HG02798 (cell line): ENCODE measurements at regions not wholly inside any gene's neighbourhood (a gene's known extent, or its start where the extent isn't known, plus 50 kb on each side); places are given as distances from the start of the nearest gene placed in this dataset.
"Not testable (repeated sequence)": the region's sequence is repeated elsewhere in the genome, so short reads cannot be mapped to it uniquely, and the experiment has no call there.

ENCODE experiments used
- ATAC-seq: cut with Tn5 transposase; IDR thresholded peaks from one replicate; pipeline ENCODE4 v1.9.1; 2021; ENCODE audit warnings: mild to moderate bottlenecking; ENCODE audit not compliant: unreplicated experiment, poor library complexity

- ATAC-seq: no peak
Observed at GRCh38 chr2:172313715-172314341, 113.6 kb upstream of the ITGA6 start.

GRCh38 chr2:172315070-172315469, 112.3 kb upstream of the ITGA6 start:
- ATAC-seq: not testable (repeated sequence)

- no peak for ATAC-seq
Observed at GRCh38 chr2:172322049-172322448, 105.3 kb upstream of the ITGA6 start.

GRCh38 chr2:172323256-172323655, 104.1 kb upstream of the ITGA6 start:
- no peak for ATAC-seq

DNA sequence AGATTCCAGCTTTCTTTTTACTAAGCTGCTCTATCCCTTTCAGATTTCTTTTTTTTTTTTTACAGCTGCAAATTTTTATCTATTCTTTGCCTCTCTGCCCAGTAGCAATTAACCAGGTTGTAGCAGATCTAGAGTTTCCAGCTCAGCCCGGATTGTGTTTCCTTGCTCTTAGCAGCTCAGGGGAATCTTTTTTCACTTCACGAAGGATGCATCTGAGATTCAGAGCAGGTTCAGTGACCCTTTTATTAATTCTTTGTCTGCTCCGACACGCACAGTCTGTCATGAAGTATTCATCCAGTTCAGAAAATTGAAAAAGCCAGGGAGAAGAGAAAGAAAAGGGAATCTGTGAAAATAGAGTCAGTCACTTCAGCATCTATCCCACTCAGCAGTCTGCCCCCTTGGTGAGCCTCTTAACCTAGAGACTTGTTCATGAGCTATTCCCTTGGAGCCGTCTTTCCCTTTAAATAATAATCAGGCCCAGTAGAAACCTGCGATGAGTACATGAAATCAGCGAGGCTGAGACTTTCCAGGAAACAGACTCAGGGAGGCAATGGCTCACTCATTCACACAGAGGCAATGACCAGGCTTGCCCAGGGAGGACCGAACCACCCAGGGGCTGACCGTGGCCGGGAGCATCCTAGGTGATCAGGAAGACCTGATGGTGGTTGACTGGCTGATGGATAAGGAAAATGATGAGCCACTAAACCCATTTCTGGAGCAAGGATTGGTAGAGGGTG, 103.4 kb upstream of the ITGA6 start:
- no peak for ATAC-seq

- ATAC-seq: no peak
Observed at GRCh38 chr2:172326211-172326509, 101.2 kb upstream of the ITGA6 start.

DNA sequence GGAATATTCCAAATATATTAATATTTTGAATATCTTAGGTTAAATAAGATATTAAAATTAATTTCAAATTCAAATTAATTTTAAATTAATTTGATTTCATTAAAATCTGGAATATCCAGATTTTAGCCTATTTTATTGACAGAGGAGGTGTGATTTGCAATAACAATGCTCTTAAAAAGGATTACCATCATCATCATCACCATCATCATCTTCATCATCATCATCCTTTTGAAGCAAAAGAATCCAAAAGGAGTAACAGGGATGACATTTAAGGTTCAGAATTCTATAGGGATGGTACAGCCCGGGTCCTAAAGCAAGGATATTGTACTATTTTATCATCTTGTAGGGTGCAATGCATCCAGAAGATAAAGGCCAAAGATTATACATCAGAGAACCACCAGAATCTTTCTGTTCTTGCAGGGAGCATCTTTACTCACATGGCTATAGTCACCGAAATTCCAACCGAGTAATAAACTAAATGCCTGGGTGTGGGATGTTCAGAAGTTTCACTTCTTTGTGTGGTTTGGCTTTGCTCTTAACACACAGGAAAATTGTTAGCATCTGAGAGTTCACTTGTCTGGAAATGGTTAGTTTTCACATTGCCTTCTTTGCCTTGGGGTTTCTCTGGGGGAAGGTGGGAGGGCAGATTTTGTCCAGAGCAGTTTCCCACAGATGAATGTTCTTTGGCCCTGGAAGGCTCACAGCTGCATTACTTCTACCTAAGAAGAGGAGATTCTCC, 99.1 kb upstream of the ITGA6 start:
- no peak for ATAC-seq

GRCh38 chr2:172329416-172329773, 98.0 kb upstream of the ITGA6 start:
- ATAC-seq: no peak

DNA sequence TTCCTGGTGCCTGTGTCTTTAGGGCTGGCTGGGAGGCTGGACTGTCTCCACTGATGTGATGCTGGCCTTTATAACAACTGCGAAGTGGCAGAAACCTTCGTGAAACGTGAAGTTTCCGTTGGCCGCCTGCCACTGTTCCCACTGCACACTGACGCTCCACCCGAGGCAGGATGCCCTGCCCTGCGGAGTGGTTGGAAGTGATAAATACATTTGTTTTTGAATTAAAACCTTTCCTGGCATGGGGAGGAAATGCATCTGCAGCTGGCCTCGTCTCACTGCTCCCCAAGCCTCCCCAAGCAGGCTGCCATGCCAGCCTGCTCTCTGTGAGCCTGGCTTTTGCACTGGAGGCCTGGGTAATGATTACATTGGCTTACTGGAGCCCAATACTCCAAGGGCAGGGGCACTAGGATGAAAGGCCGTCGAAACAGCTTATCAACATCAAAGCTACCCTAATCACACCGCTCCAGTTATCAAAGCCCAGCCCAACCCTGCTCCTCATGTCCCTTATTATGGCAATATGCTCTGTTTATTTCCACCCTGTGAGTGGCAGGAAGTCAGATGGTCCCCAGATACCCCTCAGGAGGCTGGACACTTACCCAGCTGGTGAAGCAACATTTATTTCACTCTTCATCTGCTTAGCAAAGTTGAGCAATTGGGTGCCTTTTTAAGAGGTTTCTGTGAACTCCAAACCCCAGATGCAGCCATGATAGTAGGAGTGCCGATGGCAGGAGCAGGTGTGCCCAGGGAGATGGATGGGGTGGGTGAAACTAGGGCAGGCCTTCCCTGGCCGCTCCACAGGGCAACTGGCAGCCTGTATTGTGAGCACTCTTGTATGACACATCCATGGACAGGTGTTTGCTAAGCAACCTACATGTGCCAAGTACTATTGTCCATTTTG, 97.4 kb upstream of the ITGA6 start:
- ATAC-seq: no peak

DNA sequence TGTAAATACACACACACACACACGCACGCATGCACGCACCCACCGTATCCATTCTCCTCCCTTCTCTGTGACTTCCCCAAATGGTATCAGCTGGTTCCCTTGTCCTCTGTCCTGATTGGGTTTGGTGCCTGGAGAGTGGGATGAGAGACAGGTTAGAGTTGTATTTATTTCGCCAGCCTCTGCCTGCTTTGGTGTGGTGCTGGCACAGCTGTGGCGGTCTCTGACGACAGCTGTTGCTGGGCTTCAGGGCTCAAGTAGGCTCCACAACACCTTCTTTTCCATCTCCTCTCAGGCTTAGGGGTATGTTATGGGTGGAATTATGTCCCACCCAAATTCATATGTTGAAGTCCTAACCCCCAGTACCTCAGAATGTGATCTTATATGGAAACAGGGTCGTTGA, 94.9 kb upstream of the ITGA6 start:
- ATAC-seq: no peak

- no peak for ATAC-seq
Observed at GRCh38 chr2:172333235-172333977, 94.0 kb upstream of the ITGA6 start.

DNA sequence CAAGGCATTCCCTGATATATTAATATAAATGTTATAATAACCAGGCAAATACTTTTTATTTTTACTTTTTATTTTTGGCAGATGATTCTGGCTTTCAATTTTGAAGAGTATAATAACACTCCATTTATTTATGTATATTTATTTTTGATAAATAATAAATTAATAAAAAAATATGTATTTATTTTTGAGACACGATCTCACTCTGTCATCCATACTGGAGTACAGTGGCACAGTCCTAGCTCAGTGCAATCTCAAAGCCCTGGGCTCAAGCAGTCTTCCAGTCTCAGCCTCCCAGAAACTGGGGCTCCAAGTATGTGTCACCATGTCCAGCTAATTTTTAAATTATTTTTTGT, 93.4 kb upstream of the ITGA6 start:
- no peak for ATAC-seq

- ATAC-seq: no peak
Observed at GRCh38 chr2:172334988-172335387, 92.4 kb upstream of the ITGA6 start.

DNA sequence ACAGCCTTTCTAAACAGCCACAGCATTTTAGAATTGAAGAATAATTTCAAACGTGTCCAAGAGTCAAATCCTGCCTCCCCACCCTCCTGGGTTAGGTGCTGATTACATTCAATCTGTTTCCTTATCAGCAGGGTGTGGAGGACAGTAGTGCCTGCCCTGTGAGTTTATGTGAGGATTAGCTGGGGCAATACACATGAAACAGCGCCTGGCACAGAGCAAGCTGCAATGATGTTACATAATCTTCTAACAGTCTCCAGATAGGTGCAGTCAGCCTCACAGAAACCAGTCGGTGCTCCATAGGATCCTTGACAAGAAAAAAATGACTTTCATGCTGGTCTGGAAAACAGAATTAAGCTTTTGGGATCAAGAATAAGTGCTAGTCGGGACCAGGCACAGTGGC, 91.7 kb upstream of the ITGA6 start:
- no peak for ATAC-seq

DNA sequence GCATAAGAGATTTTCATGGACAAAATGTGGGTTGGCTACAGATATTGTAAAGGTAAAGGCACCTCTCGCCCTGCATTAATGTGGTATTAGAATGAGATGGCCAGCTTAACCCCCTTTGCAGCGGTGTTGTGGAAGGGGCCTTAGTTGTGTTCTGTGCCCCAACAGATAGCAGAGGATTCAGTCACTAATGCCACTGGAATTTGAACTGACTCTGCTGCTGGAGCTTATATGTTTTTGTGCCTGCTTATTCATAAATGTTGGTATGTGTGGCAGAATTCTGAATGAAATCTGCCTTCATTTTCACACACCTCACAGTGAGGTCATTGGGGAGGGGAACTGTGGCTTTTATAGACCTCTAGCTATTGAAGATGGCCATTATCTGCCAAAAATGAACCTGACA, 90.7 kb upstream of the ITGA6 start:
- ATAC-seq: no peak

- ATAC-seq: no peak
Observed at GRCh38 chr2:172339371-172340010, 87.9 kb upstream of the ITGA6 start.

DNA sequence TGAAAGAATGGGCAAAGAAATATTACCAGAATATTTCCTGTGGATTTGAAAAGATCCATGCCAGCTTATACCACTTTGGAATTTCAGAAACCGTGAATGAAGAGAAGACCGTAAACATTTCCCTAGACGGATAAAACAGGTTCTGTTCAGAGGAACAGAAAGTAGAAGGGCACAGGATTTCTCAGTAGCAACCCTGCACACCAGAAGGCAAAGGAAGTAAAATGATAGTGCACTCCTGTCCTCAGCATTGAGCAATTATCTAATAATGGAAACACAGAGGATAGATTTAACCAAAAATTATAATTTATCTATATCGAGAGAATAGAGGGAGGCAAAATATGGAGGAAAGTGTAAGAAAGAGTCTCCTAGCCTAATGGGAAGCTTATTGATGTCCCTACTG, 87.0 kb upstream of the ITGA6 start:
- no peak for ATAC-seq

- ATAC-seq: no peak
Observed at GRCh38 chr2:172342078-172342477, 85.3 kb upstream of the ITGA6 start.

- no peak for ATAC-seq
Observed at GRCh38 chr2:172342611-172343010, 84.8 kb upstream of the ITGA6 start.

GRCh38 chr2:172344159-172344558, 83.2 kb upstream of the ITGA6 start:
- no peak for ATAC-seq
